ENCODE measurements at regions not wholly inside any gene's neighbourhood (a gene's known extent, or its start where the extent isn't known, plus 50 kb on each side); places are given as distances from the start of the nearest gene placed in this dataset.

- TF ChIP-seq POLR2A (IDR thresholded peaks at IDR 0.05; ENCODE audit: low read length), result no peak
- TF ChIP-seq GATA1 (IDR thresholded peaks at IDR 0.05; ENCODE audit: low read depth, low read length), result no peak
Measured at GRCh38 chr10:10925667-10926066, 92.0 kb upstream of the CELF2 start.
